ENCODE measurements at regions not wholly inside any gene's neighbourhood (a gene's known extent, or its start where the extent isn't known, plus 50 kb on each side); places are given as distances from the start of the nearest gene placed in this dataset.

- intact Hi-C loops (cut with DNase I; ENCODE audit: low total_unique reads) = no loop called here
- 73 to 80% methylated on average over 5 of the region's 5 CpGs for WGBS, 2 donors
- no peaks in the 10 kb centered on the region for H3K4me1 ChIP-seq
- no peak for DNase-seq
- no peak overlapping the region for H3K27ac ChIP-seq
- no peaks in the 10 kb centered on the region for H3K27me3 ChIP-seq
- no peaks in the 10 kb centered on the region for H3K36me3 ChIP-seq (ENCODE audit: low read depth, missing control alignments)
- H3K4me3 ChIP-seq = no peak overlapping the region
- H3K9me3 ChIP-seq = no peaks in the 10 kb centered on the region
- TF ChIP-seq CTCF (IDR thresholded peaks at IDR 0.05) (no peak), POLR2A (IDR thresholded peaks at IDR 0.05) (no peak)
Measured at GRCh38 chr18:77380695-77381094, 131.0 kb downstream of the GALR1 start.

DNA sequence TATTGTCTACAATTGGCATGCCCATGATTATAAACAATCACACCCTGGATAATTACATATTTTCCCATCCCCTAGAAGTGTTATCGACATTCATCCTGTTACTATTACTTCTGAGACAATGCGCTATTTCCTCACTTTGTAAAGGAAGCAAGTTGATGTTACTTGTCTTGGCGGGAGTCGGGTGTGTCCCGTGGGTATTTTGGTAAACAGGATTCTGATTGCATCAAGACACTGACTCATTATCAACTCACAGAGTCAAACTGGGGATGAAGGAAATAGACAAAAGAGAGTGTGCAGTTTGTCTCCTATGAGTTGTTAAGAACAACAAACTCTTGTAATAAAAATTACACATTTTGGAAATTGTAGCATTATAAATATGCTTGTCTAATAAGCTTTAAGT is 142.7 kb downstream of the GALR1 start:
- intact Hi-C loops (cut with DNase I; ENCODE audit: low total_unique reads) = no loop called here
- no peaks in the 10 kb centered on the region for H3K9me3 ChIP-seq
- H3K27ac ChIP-seq = no peak overlapping the region
- no peaks in the 10 kb centered on the region for H3K4me1 ChIP-seq
- WGBS, 2 donors = 75 to 86% methylated on average over 5 of the region's 5 CpGs
- no peak overlapping the region for H3K4me3 ChIP-seq
- H3K36me3 ChIP-seq (ENCODE audit: low read depth, missing control alignments) = no peaks in the 10 kb centered on the region
- TF ChIP-seq CTCF (IDR thresholded peaks at IDR 0.05) (no peak), POLR2A (IDR thresholded peaks at IDR 0.05) (no peak)
- DNase-seq = no peak
- no peaks in the 10 kb centered on the region for H3K27me3 ChIP-seq

DNA sequence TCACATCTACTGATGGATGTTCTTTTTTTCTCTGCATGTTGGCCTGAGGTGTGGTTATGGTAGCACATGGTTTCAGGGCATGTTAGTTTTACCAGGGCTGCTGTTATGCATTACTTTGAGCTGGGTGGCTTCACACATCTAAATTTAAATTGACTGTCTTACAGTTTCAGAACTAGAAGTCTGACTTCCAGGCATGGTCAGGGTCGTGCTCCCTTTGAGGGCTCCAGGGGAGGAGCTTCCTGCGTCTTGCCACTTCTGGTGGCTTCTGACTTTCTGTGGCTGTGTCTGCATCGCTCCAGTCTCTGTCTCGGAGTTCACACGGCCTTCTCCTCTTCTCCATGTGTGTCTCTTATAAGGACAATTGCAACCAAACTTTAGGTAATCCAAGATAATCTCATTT is 143.9 kb downstream of the GALR1 start:
- Histone ChIP-seq H3K27ac (no peak overlapping the region), H3K4me3 (no peak overlapping the region), H3K27me3 (no peaks in the 10 kb centered on the region), H3K9me3 (no peaks in the 10 kb centered on the region), H3K36me3 (ENCODE audit: low read depth, missing control alignments) (no peaks in the 10 kb centered on the region), H3K4me1 (no peaks in the 10 kb centered on the region)
- 87 to 88% methylated on average over 5 of the region's 5 CpGs for WGBS, 2 donors
- no peak for DNase-seq
- intact Hi-C loops (cut with DNase I; ENCODE audit: low total_unique reads) = no loop called here
- TF ChIP-seq POLR2A (IDR thresholded peaks at IDR 0.05) (no peak), CTCF (IDR thresholded peaks at IDR 0.05) (no peak)

GRCh38 chr18:77395953-77396352 is 146.3 kb downstream of the GALR1 start:
- H3K4me1 ChIP-seq = no peaks in the 10 kb centered on the region
- H3K27me3 ChIP-seq = no peaks in the 10 kb centered on the region
- whole genome bisulfite sequencing, 2 donors = 43 to 56% methylated on average over 2 of the region's 2 CpGs
- no peaks in the 10 kb centered on the region for H3K36me3 ChIP-seq (ENCODE audit: low read depth, missing control alignments)
- no peaks in the 10 kb centered on the region for H3K9me3 ChIP-seq
- no peak overlapping the region for H3K4me3 ChIP-seq
- DNase-seq = peak; percentile 30
- TF ChIP-seq POLR2A (IDR thresholded peaks at IDR 0.05) = no peak
- TF ChIP-seq CTCF (IDR thresholded peaks at IDR 0.05) = no peak
- intact Hi-C loops (cut with DNase I; ENCODE audit: low total_unique reads) = no loop called here
- no peak overlapping the region for H3K27ac ChIP-seq

- no peak for DNase-seq
- no peaks in the 10 kb centered on the region for H3K27me3 ChIP-seq
- WGBS, 2 donors = 64 to 80% methylated on average over 6 of the region's 6 CpGs
Measured at GRCh38 chr18:77397056-77397455, 147.4 kb downstream of the GALR1 start.

More at GRCh38 chr18:77397056-77397455, 147.4 kb downstream of the GALR1 start:
- H3K36me3 ChIP-seq (ENCODE audit: low read depth, missing control alignments) = no peaks in the 10 kb centered on the region
- TF ChIP-seq CTCF (IDR thresholded peaks at IDR 0.05) (no peak), POLR2A (IDR thresholded peaks at IDR 0.05) (no peak)
- H3K4me1 ChIP-seq = no peaks in the 10 kb centered on the region
- H3K27ac ChIP-seq = no peak overlapping the region
- H3K4me3 ChIP-seq = no peak overlapping the region
- intact Hi-C loops (cut with DNase I; ENCODE audit: low total_unique reads) = no loop called here
- H3K9me3 ChIP-seq = no peaks in the 10 kb centered on the region
